KMS-11 (cell line): ENCODE measurements at regions not wholly inside any gene's neighbourhood (a gene's known extent, or its start where the extent isn't known, plus 50 kb on each side); places are given as distances from the start of the nearest gene placed in this dataset.
"Not testable (repeated sequence)": the region's sequence is repeated elsewhere in the genome, so short reads cannot be mapped to it uniquely, and the experiment has no call there.

Experiments
- H2AFZ ChIP-seq: fragments of 200-600 bp; sonication (generic); 2 replicates; pipeline ENCODE4 v1.6.1; 2016; ENCODE audit warnings: antibody characterized with exemption, mixed run types, low read depth
- H3K27ac ChIP-seq: fragments of 200-600 bp; sonication (generic); 2 replicates; pipeline ENCODE4 v1.6.1; 2016; ENCODE audit warnings: mild to moderate bottlenecking, mixed run types
- H3K27me3 ChIP-seq: fragments of 200-600 bp; sonication (generic); 2 replicates; pipeline ENCODE4 v1.6.1; 2017; ENCODE audit warnings: mild to moderate bottlenecking, low read depth, mixed run types, moderate library complexity; ENCODE audit not compliant: insufficient read depth
- H3K36me3 ChIP-seq: fragments of 200-600 bp; sonication (generic); 2 replicates; pipeline ENCODE4 v1.6.1; 2017; ENCODE audit warnings: mild to moderate bottlenecking, mixed run types; ENCODE audit not compliant: insufficient read depth
- H3K4me1 ChIP-seq: fragments of 200-600 bp; sonication (generic); 2 replicates; pipeline ENCODE4 v1.6.1; 2016; ENCODE audit warnings: mild to moderate bottlenecking, low read depth, mixed run types; ENCODE audit not compliant: poor library complexity, severe bottlenecking
- H3K4me2 ChIP-seq: fragments of 200-600 bp; sonication (generic); 2 replicates; pipeline ENCODE4 v1.7.0; 2016; ENCODE audit warnings: mild to moderate bottlenecking, mixed run types
- H3K4me3 ChIP-seq: fragments of 200-600 bp; sonication (generic); IDR thresholded peaks from 2 replicates; pipeline ENCODE4 v1.6.1; 2017; ENCODE audit warnings: low read depth, low read length, mixed read lengths; ENCODE audit not compliant: insufficient read depth
- H3K79me2 ChIP-seq: fragments of 200-600 bp; sonication (generic); 2 replicates; pipeline ENCODE4 v1.6.1; 2016; ENCODE audit warnings: low read depth, mixed run types; ENCODE audit not compliant: insufficient read depth
- H3K9ac ChIP-seq: fragments of 200-600 bp; sonication (generic); 2 replicates; pipeline ENCODE4 v1.6.1; 2016; ENCODE audit warnings: mild to moderate bottlenecking, mixed run types
- H4K20me1 ChIP-seq: fragments of 200-600 bp; sonication (generic); 2 replicates; pipeline ENCODE4 v1.6.1; 2016; ENCODE audit warnings: mild to moderate bottlenecking, mixed run types; ENCODE audit not compliant: insufficient read depth
- TF ChIP-seq, protein P1 (sequence below): fragments of 200-600 bp; sonication (generic); conservative IDR thresholded peaks from 2 replicates; pipeline ENCODE4 v1.6.1; 2017; ENCODE audit warnings: low read depth, mild to moderate bottlenecking, antibody characterized with exemption, low read length, moderate library complexity, mixed read lengths

DNA sequence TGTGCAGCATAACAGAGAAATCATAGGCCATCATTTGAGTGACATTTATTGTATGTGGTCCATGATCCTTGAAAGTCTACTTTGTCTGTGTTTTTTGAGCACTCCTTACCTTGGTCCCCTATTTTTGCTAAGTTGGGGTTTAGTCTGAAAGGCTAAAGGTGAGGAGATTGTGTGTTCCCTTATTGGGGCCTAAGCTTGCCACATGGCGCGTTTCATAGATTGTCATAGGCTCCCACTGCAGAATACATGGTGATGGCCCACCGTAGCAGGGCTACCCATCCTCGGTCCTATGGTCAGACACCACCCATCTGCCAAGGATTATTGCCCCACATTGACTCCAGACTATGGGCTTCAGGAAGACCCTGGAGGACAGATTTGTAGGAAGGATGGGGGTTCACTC, 117.0 kb upstream of the ZSWIM2 start:
- H3K27ac ChIP-seq: peak overlapping the region; percentile 92; the same call in 1 of the 2 replicates
- no peaks in the 10 kb centered on the region for H3K36me3 ChIP-seq
- H3K9ac ChIP-seq: no peak overlapping the region
- no peak overlapping the region for H3K4me3 ChIP-seq
- H3K4me1 ChIP-seq: peaks cover 65% of the 10 kb centered on the region
- H2AFZ ChIP-seq: no peak overlapping the region
- TF ChIP-seq, protein P1, sequence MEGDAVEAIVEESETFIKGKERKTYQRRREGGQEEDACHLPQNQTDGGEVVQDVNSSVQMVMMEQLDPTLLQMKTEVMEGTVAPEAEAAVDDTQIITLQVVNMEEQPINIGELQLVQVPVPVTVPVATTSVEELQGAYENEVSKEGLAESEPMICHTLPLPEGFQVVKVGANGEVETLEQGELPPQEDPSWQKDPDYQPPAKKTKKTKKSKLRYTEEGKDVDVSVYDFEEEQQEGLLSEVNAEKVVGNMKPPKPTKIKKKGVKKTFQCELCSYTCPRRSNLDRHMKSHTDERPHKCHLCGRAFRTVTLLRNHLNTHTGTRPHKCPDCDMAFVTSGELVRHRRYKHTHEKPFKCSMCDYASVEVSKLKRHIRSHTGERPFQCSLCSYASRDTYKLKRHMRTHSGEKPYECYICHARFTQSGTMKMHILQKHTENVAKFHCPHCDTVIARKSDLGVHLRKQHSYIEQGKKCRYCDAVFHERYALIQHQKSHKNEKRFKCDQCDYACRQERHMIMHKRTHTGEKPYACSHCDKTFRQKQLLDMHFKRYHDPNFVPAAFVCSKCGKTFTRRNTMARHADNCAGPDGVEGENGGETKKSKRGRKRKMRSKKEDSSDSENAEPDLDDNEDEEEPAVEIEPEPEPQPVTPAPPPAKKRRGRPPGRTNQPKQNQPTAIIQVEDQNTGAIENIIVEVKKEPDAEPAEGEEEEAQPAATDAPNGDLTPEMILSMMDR: no peak
- H3K4me2 ChIP-seq: no peak overlapping the region
- H4K20me1 ChIP-seq: no peaks in the 10 kb centered on the region
- H3K79me2 ChIP-seq: no peaks in the 10 kb centered on the region
- no peaks in the 10 kb centered on the region; the same call in 1 of the 2 replicates for H3K27me3 ChIP-seq

DNA sequence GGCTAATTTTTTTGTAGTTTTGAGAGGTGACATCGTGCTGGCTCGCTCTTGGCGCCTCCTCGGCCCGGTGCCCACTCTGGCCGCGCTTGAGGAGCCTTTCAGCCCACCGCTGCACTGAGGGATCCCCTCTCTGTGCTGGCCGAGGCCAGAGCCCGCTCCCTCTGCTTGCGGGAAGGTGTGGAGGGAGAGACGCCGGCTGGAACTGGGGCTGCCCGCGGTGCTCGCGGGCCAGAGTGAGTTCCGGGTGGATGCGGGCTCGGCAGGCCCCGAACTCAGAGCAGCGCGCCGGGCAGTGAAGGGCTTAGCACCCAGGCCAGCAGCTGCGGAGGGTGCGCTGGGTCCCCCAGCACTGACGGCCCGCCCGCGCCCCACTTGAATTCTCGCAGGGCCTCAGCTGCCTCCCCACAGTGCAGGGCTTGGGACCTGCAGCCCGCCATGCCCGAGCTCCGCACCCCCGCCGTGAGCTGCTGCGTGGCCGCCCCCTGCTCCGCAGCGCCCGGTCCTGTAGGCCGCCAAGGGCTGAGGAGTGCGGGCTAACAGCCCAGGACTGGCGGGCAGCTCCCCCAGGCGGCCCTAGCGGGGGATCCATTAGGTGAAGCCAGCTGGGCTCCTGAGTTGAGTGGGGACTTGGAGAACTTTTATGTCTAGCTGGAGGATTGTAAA, 113.2 kb upstream of the ZSWIM2 start:
- Histone ChIP-seq H3K27ac (no peak overlapping the region), H3K4me2 (no peak overlapping the region), H3K4me3 (no peak overlapping the region), H3K79me2 (no peaks in the 10 kb centered on the region), H3K9ac (no peak overlapping the region), H3K27me3 (no peaks in the 10 kb centered on the region; the same call in 1 of the 2 replicates), H3K36me3 (no peaks in the 10 kb centered on the region), H4K20me1 (no peaks in the 10 kb centered on the region), H2AFZ (no peak overlapping the region), H3K4me1 (peaks cover 27% of the 10 kb centered on the region)
- TF ChIP-seq, protein P1: no peak

DNA sequence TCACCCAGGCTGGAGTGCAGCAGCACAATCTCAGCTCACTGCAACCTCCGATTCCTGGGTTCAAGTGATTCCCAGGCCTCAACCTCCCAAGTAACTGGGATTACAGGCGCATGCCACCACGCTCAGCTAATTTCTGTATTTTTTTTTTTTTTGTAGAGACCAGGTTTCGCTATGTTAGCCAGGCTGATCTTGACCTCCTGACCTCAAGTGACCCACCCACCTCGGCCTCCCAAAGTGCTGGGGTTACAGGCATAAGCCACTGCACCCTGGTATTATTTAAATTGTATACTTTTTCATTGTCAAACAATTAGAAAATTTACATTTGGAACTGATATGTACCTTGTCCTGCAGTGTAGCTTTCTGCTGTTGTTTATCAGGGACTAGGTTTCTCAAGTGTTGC, 111.3 kb upstream of the ZSWIM2 start:
- H3K4me1 ChIP-seq: peaks cover 14% of the 10 kb centered on the region
- not testable (repeated sequence) for H3K27ac ChIP-seq, H3K4me2 ChIP-seq, H2AFZ ChIP-seq, H3K4me3 ChIP-seq, H3K36me3 ChIP-seq, H3K27me3 ChIP-seq, H3K9ac ChIP-seq, H4K20me1 ChIP-seq, H3K79me2 ChIP-seq

DNA sequence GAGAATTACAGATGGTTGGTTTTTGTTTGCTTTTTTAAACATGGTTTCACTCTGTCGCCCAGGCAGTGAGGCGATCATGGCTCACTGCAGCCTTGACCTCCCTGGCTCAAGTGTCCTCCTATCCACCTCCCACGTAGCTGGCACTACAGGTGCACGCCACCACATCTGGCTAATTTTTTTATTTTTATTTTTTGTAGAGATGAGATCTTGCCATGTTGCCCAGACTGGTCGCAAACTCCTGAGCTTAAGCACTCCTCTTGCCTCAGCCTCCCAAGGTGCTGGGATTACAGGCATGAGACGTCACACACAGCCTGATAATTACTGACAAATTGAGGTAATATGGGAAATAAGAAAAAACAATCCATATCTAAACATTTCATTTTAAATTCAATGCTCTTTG, 110.5 kb upstream of the ZSWIM2 start:
- TF ChIP-seq, protein P1: no peak
- Histone ChIP-seq H3K27ac (no peak overlapping the region), H3K27me3 (no peaks in the 10 kb centered on the region), H4K20me1 (no peaks in the 10 kb centered on the region), H2AFZ (no peak overlapping the region), H3K4me3 (no peak overlapping the region), H3K79me2 (no peaks in the 10 kb centered on the region), H3K36me3 (no peaks in the 10 kb centered on the region), H3K9ac (no peak overlapping the region), H3K4me1 (peaks cover 12% of the 10 kb centered on the region), H3K4me2 (no peak overlapping the region)

DNA sequence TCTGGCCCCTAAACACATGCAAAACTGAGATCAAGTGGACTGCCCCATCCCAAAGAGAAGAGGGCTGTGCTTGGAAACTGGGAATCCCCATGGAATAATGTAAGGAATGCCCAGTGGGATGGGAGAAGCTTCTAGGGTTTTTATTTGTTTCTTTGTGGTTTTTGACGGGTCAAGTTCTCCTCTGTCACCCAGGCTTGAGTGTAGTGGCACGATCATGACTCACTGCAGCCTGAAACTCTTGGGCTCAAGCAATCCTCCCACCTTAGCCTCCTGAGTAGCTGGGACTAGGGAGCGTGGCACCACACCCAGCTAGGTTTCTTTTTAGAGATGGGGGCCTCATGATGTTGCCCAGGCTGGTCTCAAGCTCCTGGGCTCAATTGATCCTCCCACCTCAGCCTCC, 101.7 kb upstream of the ZSWIM2 start:
- Histone ChIP-seq H3K4me3 (no peak overlapping the region), H3K79me2 (no peaks in the 10 kb centered on the region), H3K27ac (no peak overlapping the region), H3K4me2 (peak overlapping the region; percentile 61; the same call in 1 of the 2 replicates), H3K27me3 (no peaks in the 10 kb centered on the region), H3K9ac (no peak overlapping the region), H3K36me3 (no peaks in the 10 kb centered on the region), H2AFZ (peak overlapping the region; percentile 93; the same call in 1 of the 2 replicates), H4K20me1 (no peaks in the 10 kb centered on the region), H3K4me1 (peaks cover 75% of the 10 kb centered on the region)
- TF ChIP-seq, protein P1: no peak
